CD4-positive, alpha-beta T cell treated with Interleukin-4 for 4 hours (primary cell): ENCODE measurements at regions not wholly inside any gene's neighbourhood (a gene's known extent, or its start where the extent isn't known, plus 50 kb on each side); places are given as distances from the start of the nearest gene placed in this dataset.
"Not testable (repeated sequence)": the region's sequence is repeated elsewhere in the genome, so short reads cannot be mapped to it uniquely, and the experiment has no call there.

Experiments
- DNase-seq: peaks from one replicate; pipeline ENCODE4 v3.0.0-alpha.2; 2020

DNA sequence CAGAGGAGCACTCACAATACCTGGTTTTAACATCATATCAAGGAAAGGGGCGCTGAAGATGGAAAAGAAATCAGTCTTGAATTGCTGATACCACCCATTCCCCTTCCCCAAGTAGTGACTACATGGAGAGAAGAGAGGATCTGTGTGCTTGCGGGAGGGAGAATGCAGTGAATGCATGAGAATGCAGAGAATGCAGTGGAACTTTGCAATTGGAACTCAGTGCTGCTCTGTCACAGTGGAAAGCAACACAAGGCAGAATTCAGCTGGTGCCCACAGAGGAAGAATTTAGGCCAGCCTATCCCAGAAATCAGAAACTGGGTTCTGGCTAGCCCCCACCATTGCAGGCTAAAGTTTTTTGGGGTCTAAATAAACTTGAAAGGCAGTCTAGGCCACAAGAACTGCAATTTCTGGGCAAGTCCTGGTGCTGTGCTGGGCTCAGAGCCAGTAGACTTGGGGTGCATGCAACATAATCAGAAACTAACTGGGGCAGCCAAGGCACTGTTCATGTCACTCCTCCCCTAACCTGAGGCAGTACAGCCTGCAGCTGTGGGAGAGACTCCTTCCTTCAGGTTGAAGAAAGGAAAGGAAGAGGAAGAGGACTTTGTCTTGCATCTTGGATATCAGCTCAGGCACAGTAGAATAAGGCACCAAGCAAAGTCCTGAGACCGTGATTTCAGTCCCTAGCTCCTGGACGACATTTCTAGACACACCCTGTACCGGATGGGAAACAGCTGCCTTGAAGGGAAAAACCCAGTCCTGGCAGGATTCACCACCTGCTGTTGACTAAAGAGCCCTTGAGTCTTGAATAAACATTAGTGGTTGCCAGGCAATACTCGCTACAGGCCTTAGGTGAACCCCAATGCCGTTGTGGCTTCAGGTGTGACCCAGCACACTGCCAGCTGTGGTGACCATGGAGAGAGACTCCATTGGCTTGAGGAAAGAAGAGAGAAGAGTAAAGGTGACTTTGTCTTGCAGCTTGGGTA lies 329.3 kb downstream of the TBL1XR1 start:
- no peak for DNase-seq

DNA sequence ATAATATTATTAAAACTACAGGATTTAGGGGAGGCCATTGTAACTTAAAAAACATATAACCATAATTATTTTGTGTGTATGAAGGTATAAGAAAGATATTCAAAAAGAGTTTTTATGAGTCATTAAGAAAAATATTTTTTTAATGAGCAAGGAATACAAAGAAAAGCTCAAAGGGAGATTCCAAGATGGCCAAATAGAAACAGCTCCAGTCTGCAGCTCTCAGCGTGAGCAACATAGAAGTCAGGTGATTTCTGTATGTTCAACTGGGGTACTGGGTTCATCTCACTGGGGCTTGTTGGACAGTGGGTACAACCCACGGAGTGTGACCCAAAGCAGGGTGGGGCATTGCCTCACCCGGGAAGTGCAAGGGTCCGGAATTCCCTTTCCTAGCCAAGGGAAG lies 336.1 kb downstream of the TBL1XR1 start:
- no peak for DNase-seq

DNA sequence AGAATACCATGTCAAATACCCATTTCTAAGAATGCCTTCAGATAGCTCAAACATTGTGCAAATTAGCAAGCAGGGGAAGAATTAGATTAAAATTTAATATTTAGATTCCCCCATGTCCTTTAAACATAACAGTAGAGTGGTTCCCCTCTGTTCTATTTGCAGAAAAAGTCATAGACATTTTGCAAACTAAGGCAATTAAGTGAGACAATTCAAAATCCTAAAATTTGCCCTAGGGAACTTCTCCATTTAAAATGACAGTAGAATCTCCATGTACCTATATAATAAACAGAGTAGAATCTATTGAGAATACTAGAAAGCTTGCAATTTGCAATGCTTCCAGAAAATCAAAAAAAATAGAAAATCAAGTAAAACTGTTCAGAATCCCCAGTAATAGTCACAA lies 340.6 kb downstream of the TBL1XR1 start:
- no peak for DNase-seq

DNA sequence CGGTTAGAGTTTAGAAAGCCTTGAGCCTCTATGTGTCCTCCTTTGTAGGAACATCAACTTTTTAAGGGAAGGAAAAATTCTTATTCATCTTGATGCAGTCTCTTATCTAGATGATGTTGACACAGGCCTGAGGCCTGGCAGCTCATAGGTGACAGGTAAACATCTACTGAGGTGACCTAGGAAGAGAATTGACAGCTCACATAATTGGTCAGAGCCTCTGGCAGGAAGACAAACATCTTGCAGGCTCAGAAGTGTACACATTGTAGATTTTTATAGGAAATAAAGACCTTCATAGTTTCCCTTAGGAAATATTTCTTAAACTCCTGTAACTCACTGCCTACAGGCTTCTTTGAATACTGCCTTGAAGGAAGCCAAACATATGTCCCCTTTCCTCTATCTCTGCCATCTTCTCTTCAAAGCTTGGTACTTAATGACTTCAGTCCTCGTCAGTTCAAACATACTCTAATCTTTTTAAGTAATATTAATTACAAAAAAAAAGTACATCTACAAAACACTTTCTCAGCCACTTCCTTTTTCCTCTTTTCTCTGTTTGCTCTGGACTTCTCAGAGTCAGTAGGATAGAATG lies 341.3 kb downstream of the TBL1XR1 start:
- no peak for DNase-seq

DNA sequence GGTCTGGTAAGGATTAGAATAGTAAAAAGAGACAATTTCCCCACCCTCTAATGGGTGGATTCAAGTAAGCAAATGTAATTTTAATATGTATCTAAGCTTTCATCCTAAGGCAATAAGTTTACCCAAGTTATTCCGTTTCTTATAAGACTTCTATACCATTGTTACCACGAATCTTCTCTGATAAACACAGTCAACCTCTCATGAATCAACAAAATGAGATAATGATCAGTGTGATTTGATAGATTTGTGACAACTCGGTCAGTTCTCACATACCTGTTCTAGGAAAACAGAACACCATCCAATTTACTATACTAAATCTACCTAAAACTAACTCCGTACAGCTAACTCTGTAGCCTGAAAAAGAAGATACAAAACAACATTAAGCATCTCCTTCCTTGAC lies 342.1 kb downstream of the TBL1XR1 start:
- no peak for DNase-seq

DNA sequence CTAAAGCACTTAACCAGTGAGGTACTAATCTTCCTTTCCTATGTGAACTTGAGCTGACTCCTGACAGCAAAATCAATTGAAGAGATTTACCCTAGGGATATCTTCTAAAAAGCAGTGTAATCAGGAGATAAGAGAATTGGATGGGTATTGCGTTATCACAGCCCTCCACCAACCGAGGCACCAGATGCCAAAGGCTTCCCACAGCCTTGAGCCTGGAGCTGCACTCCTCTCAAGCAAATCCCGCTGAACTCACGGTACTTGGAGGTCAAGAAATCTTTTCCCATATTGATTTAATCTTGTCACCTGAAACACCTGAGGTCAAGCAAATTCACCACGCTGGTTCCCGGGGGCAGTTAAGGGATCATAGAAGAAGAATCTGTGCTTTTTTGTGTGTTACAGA lies 346.8 kb downstream of the TBL1XR1 start:
- DNase-seq, result no peak

DNA sequence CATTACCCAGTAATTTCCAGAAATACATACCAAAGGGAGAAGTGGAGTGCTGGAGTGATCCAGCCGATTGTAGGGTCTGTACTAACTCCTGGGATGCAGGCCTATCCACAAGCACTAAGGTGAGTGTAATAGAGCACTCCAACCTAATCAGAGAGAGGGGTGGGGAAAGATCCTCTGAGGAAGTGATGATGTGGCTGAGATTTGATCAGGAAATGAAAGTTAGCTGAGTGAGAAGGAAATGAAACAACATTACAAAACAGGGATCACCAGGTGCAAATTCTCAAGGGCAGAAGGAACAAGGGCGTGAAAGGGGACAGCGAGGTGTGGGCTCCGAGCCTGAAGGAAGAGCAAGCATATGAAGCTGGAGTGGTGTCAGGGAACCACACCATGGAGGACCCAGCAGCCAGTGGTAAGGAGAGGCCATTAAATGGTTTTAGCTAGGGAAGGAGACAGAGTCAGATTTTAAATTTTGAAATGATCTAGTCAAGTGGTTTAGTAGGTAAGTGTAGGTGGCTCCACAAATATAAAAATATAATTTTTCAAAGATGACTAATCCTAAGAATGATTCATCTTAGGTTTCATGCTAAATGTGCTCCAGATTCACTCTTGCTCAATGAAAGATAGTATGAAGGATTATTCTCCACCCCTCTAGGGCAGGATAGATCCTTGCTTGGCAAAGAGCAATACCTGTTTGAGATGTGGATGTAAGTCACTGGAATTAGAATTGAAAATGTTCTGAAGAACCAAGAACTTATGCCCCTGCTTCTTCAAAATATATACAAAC lies 348.7 kb downstream of the TBL1XR1 start:
- no peak for DNase-seq

DNA sequence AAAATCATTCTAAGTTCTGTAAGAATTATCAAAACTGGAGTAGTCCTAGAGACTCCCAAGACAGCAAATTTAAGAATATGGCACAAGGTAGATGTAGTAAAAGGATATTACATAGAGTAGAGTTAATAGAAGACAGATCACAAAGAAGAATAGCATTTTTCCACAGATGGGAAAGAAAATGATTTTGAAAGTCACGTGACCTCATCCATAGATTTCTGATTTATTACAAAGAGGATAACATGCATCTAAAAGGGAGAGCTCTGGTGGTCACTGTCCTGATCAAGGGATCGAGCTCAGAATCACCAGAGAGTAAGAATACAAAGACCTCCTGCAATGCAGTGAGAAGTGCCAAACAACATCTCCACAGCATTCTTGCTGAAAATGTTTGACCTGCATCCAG lies 354.4 kb downstream of the TBL1XR1 start:
- DNase-seq, result no peak

DNA sequence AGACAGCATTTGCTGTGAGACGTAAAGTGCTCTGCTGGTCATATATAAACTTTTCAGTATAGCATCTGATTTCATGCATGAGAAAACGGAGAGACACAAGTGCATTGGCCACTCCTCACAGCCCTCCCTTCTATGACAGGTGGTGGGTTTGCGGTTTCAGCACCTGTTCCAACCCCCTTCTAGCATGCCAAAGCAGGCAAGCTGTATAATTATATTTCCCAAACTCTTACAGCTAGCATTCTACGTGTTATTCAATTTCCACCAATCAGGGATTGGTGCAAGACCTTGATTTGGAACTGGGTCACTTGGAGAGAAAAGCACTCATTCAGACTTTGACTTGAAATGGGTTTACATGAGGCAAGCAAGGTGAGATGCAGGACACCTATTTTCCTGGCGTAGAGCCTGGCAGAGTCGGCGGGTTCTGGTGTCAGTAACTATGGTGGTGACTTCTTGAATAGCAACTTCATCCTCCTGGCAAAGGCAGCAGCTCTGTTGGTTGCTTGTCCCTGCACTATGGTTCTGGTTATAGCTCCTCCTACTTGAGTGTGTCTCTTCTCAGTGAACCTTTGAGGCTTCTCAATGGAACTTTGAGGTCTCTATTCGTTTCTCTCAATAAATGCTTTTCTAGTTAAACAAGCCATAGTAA lies 356.5 kb downstream of the TBL1XR1 start:
- DNase-seq, result no peak

DNA sequence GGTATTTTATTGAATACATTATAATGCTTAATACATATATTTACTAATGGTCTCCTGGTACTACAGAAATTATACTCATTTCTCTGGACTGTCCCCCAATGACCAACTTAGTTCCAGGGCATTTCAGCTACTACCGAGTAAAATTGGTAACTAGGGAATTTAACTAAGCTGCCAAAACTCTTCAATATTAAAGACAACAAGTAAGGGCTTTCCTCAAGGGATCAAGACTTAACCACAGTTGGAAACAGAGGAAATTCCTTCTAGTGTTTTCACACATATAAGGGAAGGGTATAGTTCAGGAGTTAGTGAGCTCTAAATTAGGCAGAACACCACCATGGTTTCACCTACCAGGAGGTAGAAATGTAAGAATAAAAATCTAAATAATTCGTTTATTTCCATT lies 357.4 kb downstream of the TBL1XR1 start:
- DNase-seq, result no peak

DNA sequence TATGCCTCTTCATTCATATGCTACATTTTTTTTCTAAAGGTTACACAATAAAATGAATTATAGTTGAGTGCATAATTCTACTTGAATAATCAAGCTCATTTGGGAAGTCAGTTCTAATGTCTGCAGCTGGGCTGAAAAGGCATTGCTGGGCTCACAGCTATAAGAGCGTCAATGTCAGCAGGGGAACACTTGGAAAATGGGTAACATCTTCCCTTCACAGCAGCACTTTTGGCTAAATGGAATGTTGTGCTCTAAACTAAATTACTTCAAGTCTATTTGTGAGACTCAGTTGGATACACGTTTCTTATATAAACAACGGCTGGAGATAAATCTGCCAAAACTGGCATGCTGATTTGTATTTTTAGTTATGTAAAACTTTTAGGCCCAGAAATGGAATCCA lies 357.8 kb downstream of the TBL1XR1 start:
- DNase-seq, result no peak

DNA sequence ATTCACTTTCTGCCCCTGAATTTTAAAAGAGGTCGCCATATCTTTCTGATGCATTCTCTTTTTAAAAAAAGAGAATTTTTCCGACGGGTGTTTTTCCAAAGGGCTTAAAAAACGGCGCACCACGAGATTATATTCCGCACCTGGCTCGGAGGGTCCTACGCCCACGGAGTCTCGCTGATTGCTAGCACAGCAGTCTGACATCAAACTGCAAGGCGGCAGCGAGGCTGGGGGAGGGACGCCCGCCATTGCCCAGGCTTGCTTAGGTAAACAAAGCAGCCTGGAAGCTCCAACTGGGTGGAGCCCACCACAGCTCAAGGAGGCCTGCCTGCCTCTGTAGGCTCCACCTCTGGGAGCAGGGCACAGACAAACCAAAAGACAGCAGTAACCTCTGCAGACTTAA lies 370.0 kb downstream of the TBL1XR1 start:
- not testable (repeated sequence) for DNase-seq

DNA sequence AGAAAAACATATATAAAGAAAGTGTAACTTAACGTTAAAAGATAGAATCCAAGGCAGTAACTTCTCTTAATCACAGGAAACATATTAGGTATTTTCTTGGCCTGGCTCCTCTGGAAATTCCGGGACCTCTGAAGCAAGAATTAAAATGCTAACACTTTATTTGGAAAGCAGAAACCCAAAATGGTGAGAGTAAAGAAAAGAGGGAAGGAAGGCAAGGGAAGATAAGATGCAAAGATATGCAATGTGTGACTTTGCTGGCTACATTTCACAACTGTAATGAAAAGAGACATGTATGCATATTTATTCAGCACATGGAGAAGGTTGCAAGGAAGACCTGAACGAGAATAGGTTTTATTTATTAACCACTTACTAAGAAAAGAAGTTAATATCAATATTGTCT lies 372.5 kb downstream of the TBL1XR1 start:
- no peak for DNase-seq

DNA sequence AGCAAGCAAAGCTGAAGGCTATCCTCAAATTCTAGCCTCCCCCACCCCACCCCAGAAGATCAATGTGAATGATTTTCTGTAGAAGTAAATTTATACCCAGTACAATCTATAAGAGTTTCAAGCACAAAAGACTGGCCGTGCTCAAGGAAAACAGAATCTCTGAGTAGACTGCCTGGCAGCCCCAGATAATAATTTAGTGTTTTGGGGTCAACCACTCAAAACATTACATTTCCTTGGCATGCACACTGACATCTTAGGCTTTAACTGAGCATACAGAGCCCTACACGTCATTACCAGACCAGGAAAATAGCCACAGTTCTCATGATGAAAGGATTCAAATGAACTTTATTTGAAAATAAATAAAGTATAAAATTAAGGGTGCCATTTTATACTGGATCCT lies 376.5 kb downstream of the TBL1XR1 start:
- DNase-seq, result no peak

DNA sequence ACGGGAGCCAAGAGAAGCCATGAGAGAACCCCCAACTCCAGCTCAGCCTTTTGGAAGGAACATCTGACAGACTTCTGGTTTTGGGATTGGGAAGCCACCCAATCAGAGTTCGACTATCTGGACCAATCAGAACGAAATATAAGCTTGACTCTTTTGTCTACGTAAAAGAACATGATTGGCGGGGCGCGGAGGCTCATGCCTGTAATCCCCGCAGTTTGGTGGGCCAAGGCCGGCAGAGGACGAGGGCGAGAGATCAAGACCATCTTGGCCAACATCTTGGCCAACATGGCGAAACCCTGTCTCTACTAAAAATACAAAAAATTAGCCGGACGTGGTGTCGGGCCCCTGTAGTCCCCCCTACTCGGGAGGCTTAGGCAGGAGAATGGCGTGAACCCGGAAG lies 380.3 kb downstream of the TBL1XR1 start:
- no peak for DNase-seq

DNA sequence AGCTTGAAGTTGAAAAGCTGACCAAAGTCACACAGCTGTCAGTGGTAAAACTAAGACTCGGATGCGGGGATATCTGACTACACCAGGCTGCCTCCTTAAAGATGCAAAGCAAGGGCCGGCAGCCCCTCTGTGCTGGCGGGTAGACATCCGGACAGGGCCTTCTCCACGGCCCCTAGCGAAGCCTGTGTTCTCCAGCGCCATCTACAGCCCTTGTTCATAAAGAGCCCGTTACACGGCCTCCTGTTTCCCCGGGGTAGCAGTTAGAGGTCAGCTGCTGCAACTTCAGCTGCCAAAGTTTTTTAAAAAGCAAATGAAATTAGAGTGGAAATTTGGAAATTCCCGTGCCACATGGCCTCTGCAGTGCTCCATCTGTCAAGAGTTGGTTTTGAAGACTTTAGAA lies 383.0 kb downstream of the TBL1XR1 start:
- DNase-seq, result no peak

DNA sequence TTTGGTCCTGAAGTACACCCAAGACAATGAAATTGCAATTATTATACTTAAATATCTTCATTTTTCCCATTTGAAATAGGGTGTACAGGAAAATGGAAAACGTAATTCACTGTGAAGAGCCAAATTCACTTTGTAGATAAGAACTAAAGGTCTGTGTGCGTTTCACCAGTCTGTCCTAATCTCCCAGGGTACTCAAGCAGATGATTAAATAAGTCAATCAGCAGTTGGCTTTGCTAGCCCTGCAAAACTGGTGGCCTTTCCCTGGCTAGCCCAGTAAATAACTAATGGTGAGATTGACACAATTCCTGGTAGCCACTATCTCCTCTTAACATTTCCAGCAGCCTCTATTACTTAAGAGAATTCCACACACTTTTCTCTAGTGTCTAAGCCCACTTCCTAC lies 389.3 kb downstream of the TBL1XR1 start:
- DNase-seq, result no peak

DNA sequence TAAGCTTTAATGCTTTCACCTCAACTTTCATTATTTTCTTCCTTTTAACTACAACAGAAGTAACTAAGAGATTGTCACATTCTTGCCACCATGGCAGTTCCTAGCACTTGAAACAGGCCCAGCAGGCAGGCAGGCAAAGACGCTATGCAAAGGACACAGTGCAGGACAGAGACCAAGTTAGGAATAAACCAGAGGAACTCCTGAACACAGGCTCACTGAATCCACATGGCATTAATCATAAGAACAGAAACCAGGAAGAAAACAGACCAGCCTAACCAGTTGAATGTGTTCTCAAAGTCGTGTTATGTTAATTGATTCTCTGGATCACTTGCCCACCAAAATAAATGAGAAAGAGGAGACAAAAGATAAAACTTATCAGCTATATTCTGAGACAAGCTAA lies 397.6 kb downstream of the TBL1XR1 start:
- DNase-seq, result no peak

DNA sequence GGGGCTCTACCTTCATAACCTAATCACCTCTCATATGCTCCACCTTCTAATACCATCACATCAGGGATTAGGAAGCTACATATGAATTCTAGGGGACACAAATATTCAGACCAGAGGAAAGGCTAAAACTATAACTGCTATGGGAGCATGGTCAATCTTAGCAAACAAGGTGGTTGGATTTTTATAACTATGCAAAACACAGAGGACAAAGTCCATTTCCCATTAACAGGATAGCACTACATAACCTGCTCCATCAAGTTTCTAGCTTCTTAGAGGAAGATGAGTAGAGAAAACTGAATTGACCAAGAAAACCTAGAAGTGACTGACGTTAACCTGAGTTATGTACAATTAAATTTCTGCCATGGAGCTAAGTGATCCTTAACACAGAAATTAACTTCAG lies 398.6 kb downstream of the TBL1XR1 start:
- no peak for DNase-seq

DNA sequence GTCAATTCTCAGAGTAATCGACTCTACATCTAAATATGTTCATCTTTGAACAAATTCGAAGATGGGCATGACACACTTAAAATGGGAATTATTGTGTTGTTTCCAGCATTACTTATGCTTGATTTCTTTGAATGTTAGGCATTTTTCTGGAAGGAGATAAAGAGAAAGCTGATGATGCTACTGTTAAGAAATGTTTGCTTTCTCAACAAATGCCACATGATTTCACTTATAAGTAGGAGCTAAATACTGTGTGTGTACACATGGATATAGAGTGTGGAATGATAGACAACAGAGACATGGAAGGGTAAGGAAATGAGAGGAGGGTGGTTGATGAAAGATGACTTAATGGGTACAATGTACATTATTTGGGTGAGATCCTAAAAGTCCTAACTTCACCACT lies 400.9 kb downstream of the TBL1XR1 start:
- no peak for DNase-seq

DNA sequence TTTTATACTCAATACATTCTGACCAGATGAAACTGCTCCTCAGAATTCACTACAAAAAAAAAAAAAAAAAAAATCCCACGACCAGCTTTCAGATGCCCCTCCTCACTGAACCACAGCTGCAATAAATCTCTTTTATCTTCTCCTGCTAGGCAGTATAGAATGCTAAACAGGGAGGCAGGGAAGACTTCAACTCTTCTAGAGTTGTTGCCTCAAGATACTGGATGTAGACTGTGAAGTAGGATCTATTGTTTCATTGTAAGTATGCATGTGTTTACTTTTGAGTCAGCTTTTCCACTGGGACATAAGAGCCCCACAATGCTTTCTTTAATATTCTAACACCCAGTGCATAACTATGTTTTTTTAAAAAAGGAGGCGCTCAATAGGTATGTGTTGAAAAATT lies 401.4 kb downstream of the TBL1XR1 start:
- DNase-seq, result no peak

DNA sequence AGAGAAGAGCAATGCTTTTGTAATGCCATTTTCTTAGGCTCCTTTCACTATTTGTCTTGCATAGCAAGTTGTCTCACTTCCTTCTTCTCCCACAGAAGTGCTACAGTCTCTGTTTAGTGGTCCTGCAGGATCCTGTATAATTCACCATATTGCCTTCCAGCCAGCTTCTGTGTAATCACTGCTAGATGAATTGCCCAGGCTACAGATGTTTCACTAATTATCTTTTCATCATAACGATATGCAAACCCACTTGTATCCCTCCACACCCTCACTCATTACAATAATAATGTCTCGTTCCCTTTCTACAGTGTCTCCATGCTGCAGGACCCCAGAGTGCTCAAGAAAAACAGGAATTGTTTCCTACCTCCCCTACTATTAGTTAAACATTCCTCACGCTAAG lies 402.9 kb downstream of the TBL1XR1 start:
- no peak for DNase-seq

DNA sequence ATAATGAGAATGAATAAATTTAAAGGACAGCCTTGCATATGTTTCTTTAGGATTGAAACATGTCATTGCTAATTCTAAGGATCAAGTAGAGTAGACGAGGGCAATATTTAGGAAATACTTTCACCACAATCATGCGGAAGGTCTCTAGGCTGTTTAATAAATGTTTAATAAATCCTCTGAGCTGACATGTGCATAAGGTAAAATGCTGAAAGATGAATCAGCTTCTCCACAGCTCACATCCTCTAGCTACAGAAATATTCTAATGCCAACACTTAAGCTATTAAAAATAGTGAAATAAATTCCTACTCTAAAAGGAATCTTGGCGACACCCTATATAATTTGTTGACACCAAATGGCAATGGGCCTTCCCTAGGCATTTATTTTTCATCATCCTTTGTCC lies 407.3 kb downstream of the TBL1XR1 start:
- DNase-seq, result no peak
